ENCODE measurements at regions not wholly inside any gene's neighbourhood (a gene's known extent, or its start where the extent isn't known, plus 50 kb on each side); places are given as distances from the start of the nearest gene placed in this dataset.

DNA sequence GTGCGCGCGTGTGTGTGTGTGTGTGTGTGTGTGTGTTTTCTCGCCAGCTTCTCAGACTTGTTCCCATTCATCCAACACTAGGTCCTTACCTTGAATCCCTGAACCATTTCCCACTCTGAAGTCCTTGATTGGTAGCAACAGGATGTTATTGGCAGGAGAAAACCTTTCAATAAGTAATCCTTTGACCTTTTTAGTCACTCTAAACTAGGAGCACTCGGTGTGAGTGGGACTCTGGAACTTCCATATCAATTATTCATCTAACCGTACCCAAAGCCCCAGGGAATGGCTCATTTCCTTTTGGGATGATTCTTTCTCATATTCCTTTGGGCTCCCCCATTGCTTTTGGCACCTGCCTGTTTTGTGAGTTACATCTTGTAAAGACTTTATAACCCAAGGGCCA, 140.2 kb upstream of the SPRED1 start:
- no peak for TF ChIP-seq EGR1 (IDR thresholded peaks at IDR 0.05)
- no peak for TF ChIP-seq CEBPB (IDR thresholded peaks at IDR 0.05)
- no peak for TF ChIP-seq TCF12 (IDR thresholded peaks at IDR 0.05; ENCODE audit: low read depth)
- TF ChIP-seq, protein P1, sequence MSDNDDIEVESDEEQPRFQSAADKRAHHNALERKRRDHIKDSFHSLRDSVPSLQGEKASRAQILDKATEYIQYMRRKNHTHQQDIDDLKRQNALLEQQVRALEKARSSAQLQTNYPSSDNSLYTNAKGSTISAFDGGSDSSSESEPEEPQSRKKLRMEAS (IDR thresholded peaks at IDR 0.05), result no peak
- TF ChIP-seq, protein P2, sequence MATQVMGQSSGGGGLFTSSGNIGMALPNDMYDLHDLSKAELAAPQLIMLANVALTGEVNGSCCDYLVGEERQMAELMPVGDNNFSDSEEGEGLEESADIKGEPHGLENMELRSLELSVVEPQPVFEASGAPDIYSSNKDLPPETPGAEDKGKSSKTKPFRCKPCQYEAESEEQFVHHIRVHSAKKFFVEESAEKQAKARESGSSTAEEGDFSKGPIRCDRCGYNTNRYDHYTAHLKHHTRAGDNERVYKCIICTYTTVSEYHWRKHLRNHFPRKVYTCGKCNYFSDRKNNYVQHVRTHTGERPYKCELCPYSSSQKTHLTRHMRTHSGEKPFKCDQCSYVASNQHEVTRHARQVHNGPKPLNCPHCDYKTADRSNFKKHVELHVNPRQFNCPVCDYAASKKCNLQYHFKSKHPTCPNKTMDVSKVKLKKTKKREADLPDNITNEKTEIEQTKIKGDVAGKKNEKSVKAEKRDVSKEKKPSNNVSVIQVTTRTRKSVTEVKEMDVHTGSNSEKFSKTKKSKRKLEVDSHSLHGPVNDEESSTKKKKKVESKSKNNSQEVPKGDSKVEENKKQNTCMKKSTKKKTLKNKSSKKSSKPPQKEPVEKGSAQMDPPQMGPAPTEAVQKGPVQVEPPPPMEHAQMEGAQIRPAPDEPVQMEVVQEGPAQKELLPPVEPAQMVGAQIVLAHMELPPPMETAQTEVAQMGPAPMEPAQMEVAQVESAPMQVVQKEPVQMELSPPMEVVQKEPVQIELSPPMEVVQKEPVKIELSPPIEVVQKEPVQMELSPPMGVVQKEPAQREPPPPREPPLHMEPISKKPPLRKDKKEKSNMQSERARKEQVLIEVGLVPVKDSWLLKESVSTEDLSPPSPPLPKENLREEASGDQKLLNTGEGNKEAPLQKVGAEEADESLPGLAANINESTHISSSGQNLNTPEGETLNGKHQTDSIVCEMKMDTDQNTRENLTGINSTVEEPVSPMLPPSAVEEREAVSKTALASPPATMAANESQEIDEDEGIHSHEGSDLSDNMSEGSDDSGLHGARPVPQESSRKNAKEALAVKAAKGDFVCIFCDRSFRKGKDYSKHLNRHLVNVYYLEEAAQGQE (IDR thresholded peaks at IDR 0.05; ENCODE audit: low read depth), result no peak
- no peak for TF ChIP-seq TAF1 (IDR thresholded peaks at IDR 0.05; ENCODE audit: low read depth)
- no peak for TF ChIP-seq YY1 (IDR thresholded peaks at IDR 0.05; ENCODE audit: low read depth)
- no peak for TF ChIP-seq USF1 (IDR thresholded peaks at IDR 0.05)
- no peak for TF ChIP-seq EP300 (IDR thresholded peaks at IDR 0.05; ENCODE audit: borderline replicate concordance)
- TF ChIP-seq FOXM1 (IDR thresholded peaks at IDR 0.05; ENCODE audit: borderline replicate concordance, low read depth), result no peak
- TF ChIP-seq CREB1 (IDR thresholded peaks at IDR 0.05; ENCODE audit: low read depth), result no peak
